ENCODE measurements at regions not wholly inside any gene's neighbourhood (a gene's known extent, or its start where the extent isn't known, plus 50 kb on each side); places are given as distances from the start of the nearest gene placed in this dataset.

GRCh38 chr11:81224396-81224795 is 1509.3 kb downstream of the FAM181B start:
- TF ChIP-seq, protein P1, sequence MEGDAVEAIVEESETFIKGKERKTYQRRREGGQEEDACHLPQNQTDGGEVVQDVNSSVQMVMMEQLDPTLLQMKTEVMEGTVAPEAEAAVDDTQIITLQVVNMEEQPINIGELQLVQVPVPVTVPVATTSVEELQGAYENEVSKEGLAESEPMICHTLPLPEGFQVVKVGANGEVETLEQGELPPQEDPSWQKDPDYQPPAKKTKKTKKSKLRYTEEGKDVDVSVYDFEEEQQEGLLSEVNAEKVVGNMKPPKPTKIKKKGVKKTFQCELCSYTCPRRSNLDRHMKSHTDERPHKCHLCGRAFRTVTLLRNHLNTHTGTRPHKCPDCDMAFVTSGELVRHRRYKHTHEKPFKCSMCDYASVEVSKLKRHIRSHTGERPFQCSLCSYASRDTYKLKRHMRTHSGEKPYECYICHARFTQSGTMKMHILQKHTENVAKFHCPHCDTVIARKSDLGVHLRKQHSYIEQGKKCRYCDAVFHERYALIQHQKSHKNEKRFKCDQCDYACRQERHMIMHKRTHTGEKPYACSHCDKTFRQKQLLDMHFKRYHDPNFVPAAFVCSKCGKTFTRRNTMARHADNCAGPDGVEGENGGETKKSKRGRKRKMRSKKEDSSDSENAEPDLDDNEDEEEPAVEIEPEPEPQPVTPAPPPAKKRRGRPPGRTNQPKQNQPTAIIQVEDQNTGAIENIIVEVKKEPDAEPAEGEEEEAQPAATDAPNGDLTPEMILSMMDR (IDR thresholded peaks at IDR 0.05) = no peak
- TF ChIP-seq POLR2A (IDR thresholded peaks at IDR 0.05) = no peak
